ENCODE measurements at regions not wholly inside any gene's neighbourhood (a gene's known extent, or its start where the extent isn't known, plus 50 kb on each side); places are given as distances from the start of the nearest gene placed in this dataset.

GRCh38 chr21:23398726-23399125 is 2208.6 kb downstream of the MRPL39 start:
- no peaks in the 10 kb centered on the region for H3K79me1 ChIP-seq (ENCODE audit: low read depth in 1 of 2, low read length in 2 of 2)
- H3K4me3 ChIP-seq (ENCODE audit: insufficient read depth, low read depth, low read length), result no peak overlapping the region
- dilution Hi-C loops (cut with HindIII; ENCODE audit: low sequenced_read_pairs, unreplicated experiment) (no loop called here), intact Hi-C loops (cut with micrococcal nuclease) (no loop called here), in situ Hi-C loops (cut with MboI; ENCODE audit: low sequenced_read_pairs) (no loop called here)
- H2AK5ac ChIP-seq (ENCODE audit: low read depth, low read length), result no peak overlapping the region
- H3K14ac ChIP-seq (replicated peaks; ENCODE audit: low read depth, low read length), result no peak overlapping the region
- DNase-seq, result no peak
- H3K27ac ChIP-seq (ENCODE audit: insufficient read depth, low read length), result no peak overlapping the region
- H3K9me3 ChIP-seq (ENCODE audit: control insufficient read depth, insufficient read depth, low read length), result peaks cover 4% of the 10 kb centered on the region; the same call in 1 of the 2 replicates
- H4K5ac ChIP-seq (ENCODE audit: low read depth, low read length), result no peak overlapping the region
- ChIA-PET POLR2A (ENCODE audit: unreplicated experiment) (no interaction called here), CTCF (no interaction called here)
- no peak overlapping the region for H2BK15ac ChIP-seq (ENCODE audit: low read depth, low read length)
- H3K4ac ChIP-seq (ENCODE audit: low read depth, low read length), result no peak overlapping the region
- H2AK9ac ChIP-seq (replicated peaks; ENCODE audit: low read depth, low read length, poor library complexity), result no peak overlapping the region
- no peak overlapping the region for H3K23ac ChIP-seq (ENCODE audit: low read depth, low read length)
- H4K20me1 ChIP-seq (ENCODE audit: insufficient read depth, low read length), result no peaks in the 10 kb centered on the region
- no TSS peak for BruUV-seq (replicated peaks)
- no peak overlapping the region for H4K8ac ChIP-seq (ENCODE audit: low read depth in 2 of 2, low read length in 2 of 2)
- no peaks in the 10 kb centered on the region for H3K36me3 ChIP-seq (ENCODE audit: control insufficient read depth, insufficient read depth, low read length)
- no peak overlapping the region for H3K56ac ChIP-seq (ENCODE audit: extremely low read depth, insufficient read depth, low read length)
- no peak for TF ChIP-seq CEBPB (IDR thresholded peaks at IDR 0.05; ENCODE audit: low read depth, low read length)
- no peak for TF ChIP-seq CHD1 (IDR thresholded peaks at IDR 0.05; ENCODE audit: low read depth, low read length)
- TF ChIP-seq BHLHE40 (IDR thresholded peaks at IDR 0.05; ENCODE audit: low read depth, low read length), result no peak
- no peak for TF ChIP-seq MAZ (IDR thresholded peaks at IDR 0.05; ENCODE audit: borderline replicate concordance, low read depth, low read length)
- no peak for TF ChIP-seq RFX5 (IDR thresholded peaks at IDR 0.05; ENCODE audit: low read depth, low read length)
- no peak for TF ChIP-seq RAD21 (IDR thresholded peaks at IDR 0.05; ENCODE audit: low read length)
- TF ChIP-seq RCOR1 (IDR thresholded peaks at IDR 0.05; ENCODE audit: insufficient replicate concordance, low read length), result no peak
- TF ChIP-seq MAFK (IDR thresholded peaks at IDR 0.05; ENCODE audit: low read depth, low read length), result no peak
- TF ChIP-seq, protein P1, sequence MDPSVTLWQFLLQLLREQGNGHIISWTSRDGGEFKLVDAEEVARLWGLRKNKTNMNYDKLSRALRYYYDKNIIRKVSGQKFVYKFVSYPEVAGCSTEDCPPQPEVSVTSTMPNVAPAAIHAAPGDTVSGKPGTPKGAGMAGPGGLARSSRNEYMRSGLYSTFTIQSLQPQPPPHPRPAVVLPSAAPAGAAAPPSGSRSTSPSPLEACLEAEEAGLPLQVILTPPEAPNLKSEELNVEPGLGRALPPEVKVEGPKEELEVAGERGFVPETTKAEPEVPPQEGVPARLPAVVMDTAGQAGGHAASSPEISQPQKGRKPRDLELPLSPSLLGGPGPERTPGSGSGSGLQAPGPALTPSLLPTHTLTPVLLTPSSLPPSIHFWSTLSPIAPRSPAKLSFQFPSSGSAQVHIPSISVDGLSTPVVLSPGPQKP (IDR thresholded peaks at IDR 0.05; ENCODE audit: borderline replicate concordance, low read depth, low read length), result no peak
- no peak for TF ChIP-seq MXI1 (IDR thresholded peaks at IDR 0.05; ENCODE audit: borderline replicate concordance, low read depth, low read length)
- no peak for TF ChIP-seq POLR2A (IDR thresholded peaks at IDR 0.05; ENCODE audit: low read depth, low read length)
- TF ChIP-seq NFE2L2 (IDR thresholded peaks at IDR 0.05; ENCODE audit: low read depth, low read length), result no peak
- no peak for TF ChIP-seq USF2 (IDR thresholded peaks at IDR 0.05; ENCODE audit: low read depth, low read length)
- TF ChIP-seq FOS (IDR thresholded peaks at IDR 0.05; ENCODE audit: low read depth, low read length), result no peak
- no peak for TF ChIP-seq SMC3 (IDR thresholded peaks at IDR 0.05; ENCODE audit: low read depth, low read length)
- TF ChIP-seq, protein P2, sequence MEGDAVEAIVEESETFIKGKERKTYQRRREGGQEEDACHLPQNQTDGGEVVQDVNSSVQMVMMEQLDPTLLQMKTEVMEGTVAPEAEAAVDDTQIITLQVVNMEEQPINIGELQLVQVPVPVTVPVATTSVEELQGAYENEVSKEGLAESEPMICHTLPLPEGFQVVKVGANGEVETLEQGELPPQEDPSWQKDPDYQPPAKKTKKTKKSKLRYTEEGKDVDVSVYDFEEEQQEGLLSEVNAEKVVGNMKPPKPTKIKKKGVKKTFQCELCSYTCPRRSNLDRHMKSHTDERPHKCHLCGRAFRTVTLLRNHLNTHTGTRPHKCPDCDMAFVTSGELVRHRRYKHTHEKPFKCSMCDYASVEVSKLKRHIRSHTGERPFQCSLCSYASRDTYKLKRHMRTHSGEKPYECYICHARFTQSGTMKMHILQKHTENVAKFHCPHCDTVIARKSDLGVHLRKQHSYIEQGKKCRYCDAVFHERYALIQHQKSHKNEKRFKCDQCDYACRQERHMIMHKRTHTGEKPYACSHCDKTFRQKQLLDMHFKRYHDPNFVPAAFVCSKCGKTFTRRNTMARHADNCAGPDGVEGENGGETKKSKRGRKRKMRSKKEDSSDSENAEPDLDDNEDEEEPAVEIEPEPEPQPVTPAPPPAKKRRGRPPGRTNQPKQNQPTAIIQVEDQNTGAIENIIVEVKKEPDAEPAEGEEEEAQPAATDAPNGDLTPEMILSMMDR (conservative IDR thresholded peaks at IDR 0.05; ENCODE audit: low read depth, low read length), result no peak
- no peaks in the 10 kb centered on the region for H3K9me1 ChIP-seq (ENCODE audit: insufficient read depth, low read length)
- H2BK20ac ChIP-seq (ENCODE audit: low read depth, low read length), result no peak overlapping the region
- no peak overlapping the region for H2AFZ ChIP-seq (replicated peaks; ENCODE audit: low read length, poor library complexity)
- H3K27me3 ChIP-seq (ENCODE audit: control insufficient read depth, insufficient read depth, low read length), result no peaks in the 10 kb centered on the region
- H3K4me1 ChIP-seq (ENCODE audit: control insufficient read depth, insufficient read depth, low read length), result no peaks in the 10 kb centered on the region
- H2BK5ac ChIP-seq (ENCODE audit: low read depth, low read length, poor library complexity, severe bottlenecking), result no peak overlapping the region
- WGBS, 2 experiments (ENCODE audit: extremely low coverage in 2 of 2, insufficient read length in 1 of 2), result no CpG with 5 or more reads among the region's 1 CpG
- no peak overlapping the region for H4K91ac ChIP-seq (ENCODE audit: insufficient read depth, low read depth, low read length)
- no peak overlapping the region for H3K18ac ChIP-seq (ENCODE audit: low read depth, low read length)
- ATAC-seq (ENCODE audit: low read depth), result no peak
- H2BK120ac ChIP-seq (ENCODE audit: low read depth, low read length), result no peak overlapping the region
- H3K4me2 ChIP-seq (ENCODE audit: low read depth, low read length), result no peak overlapping the region
- no peak overlapping the region for H3K9ac ChIP-seq (ENCODE audit: low read depth, low read length)

Measured in IMR-90 (cell line).